K562 (cell line): ENCODE measurements at regions not wholly inside any gene's neighbourhood (a gene's known extent, or its start where the extent isn't known, plus 50 kb on each side); places are given as distances from the start of the nearest gene placed in this dataset.

Source experiments
- ATAC-seq: fragments of 200-7000 bp; cut with Tn5 transposase; 3 replicates; pipeline ENCODE4 v1.9.1; 2020; ENCODE audit warnings: moderate library complexity
- BruUV-seq: library from RNA; stranded (reverse); fragments of 400-500 nt; replicated peaks from 2 replicates; lab custom pipeline; 2021; lab: Mats Ljungman, UMichigan
- CTCF ChIA-PET: fragments of 300-600 bp; formaldehyde crosslinking; extraction: SDS; loops from one replicate; lab custom pipeline; 2021; ENCODE audit warnings: low intra/inter-chr PET ratio; lab: Yijun Ruan, JAX
- POLR2A ChIA-PET: fragments of 300-600, 350-650 bp; sonication (Branson Sonifier 250); formaldehyde crosslinking; extraction: SDS; loops from one replicate; lab custom pipeline; 2021; ENCODE audit warnings: antibody characterized with exemption, inconsistent platforms; lab: Yijun Ruan, JAX
- DNase-seq, 4 experiments: peaks; one replicate each; pipeline versions ENCODE4 v3.0.0 to v3.0.0-alpha.2; 2011 to 2018; ENCODE audit warnings: low spot score in 3 of 4, mixed read lengths in 3 of 4; ENCODE audit errors: extremely low read depth in 1 of 4
- FAIRE-seq: peaks from 2 replicates; lab custom pipeline; 2011; peaks lifted over from hg19 to GRCh38; lab: Jason Lieb, UNC
- H2AFZ ChIP-seq: 2 replicates; pipeline ENCODE4 v1.6.0; 2011; ENCODE audit warnings: low read depth, low read length, control low read depth, inconsistent platforms
- H3K27ac ChIP-seq: fragments of 200-600 bp; 3 replicates; pipeline ENCODE4 v1.8.0; 2011; ENCODE audit warnings: low read depth, mild to moderate bottlenecking, control low read depth, inconsistent platforms, low read length, moderate library complexity, mixed read lengths; ENCODE audit errors: extremely low read depth
- H3K27me3 ChIP-seq, 2 experiments: fragments of 300-600 bp in 1 of 2; 2 replicates in 1 of 2; 3 replicates in 1 of 2; pipeline versions ENCODE4 v1.6.0 to v1.8.0; 2011; ENCODE audit warnings: inconsistent platforms in 2 of 2, low read length in 2 of 2, mild to moderate bottlenecking in 1 of 2, mixed read lengths in 1 of 2, moderate library complexity in 1 of 2; ENCODE audit not compliant: control insufficient read depth in 2 of 2, insufficient read depth in 2 of 2
- H3K36me3 ChIP-seq: fragments of 300-600 bp; 3 replicates; pipeline ENCODE4 v1.8.0; 2011; ENCODE audit warnings: mild to moderate bottlenecking, low read length, inconsistent platforms; ENCODE audit not compliant: control insufficient read depth, insufficient read depth
- H3K4me1 ChIP-seq, 2 experiments: fragments of 200-600 bp in 1 of 2; replicated peaks in 1 of 2; 2 replicates in 1 of 2; 3 replicates in 1 of 2; pipeline versions ENCODE4 v1.5.1 to v1.8.0; 2011; ENCODE audit warnings: inconsistent platforms in 2 of 2, low read length in 2 of 2, mild to moderate bottlenecking in 1 of 2, mixed read lengths in 1 of 2, moderate library complexity in 1 of 2; ENCODE audit not compliant: control insufficient read depth in 2 of 2, insufficient read depth in 2 of 2
- H3K4me2 ChIP-seq: 2 replicates; pipeline ENCODE4 v1.6.1; 2011; ENCODE audit warnings: low read length, control low read depth, inconsistent platforms, mixed read lengths; ENCODE audit not compliant: insufficient read depth
- H3K4me3 ChIP-seq: fragments of 200-600 bp; sonication (generic), shearing (Covaris generic); 2 replicates; pipeline ENCODE4 v1.5.1; 2016; ENCODE audit warnings: control low read depth, inconsistent platforms
- H3K79me2 ChIP-seq: fragments of 200-600 bp; 3 replicates; pipeline ENCODE4 v1.8.0; 2011; ENCODE audit warnings: low read length, inconsistent platforms; ENCODE audit not compliant: control insufficient read depth, insufficient read depth
- H3K9ac ChIP-seq, 2 experiments: 2 replicates each; pipeline versions ENCODE4 v1.6.0 to v1.6.1; 2011; ENCODE audit warnings: low read depth in 2 of 2, low read length in 2 of 2, control low read depth in 1 of 2, inconsistent platforms in 1 of 2, mild to moderate bottlenecking in 1 of 2, mixed read lengths in 1 of 2; ENCODE audit not compliant: insufficient read depth in 1 of 2
- H3K9me1 ChIP-seq: one replicate; pipeline ENCODE4 v1.6.0; 2011; ENCODE audit warnings: inconsistent platforms, mild to moderate bottlenecking, low read length, moderate library complexity; ENCODE audit not compliant: control insufficient read depth, insufficient read depth
- H3K9me3 ChIP-seq: replicated peaks from 2 replicates; pipeline ENCODE4 v1.5.1; 2011; ENCODE audit warnings: low read depth, low read length, inconsistent platforms; ENCODE audit not compliant: control insufficient read depth, insufficient read depth
- H4K20me1 ChIP-seq: replicated peaks from 2 replicates; pipeline ENCODE4 v1.6.1; 2011; ENCODE audit warnings: low read length, inconsistent platforms, mixed read lengths; ENCODE audit not compliant: control insufficient read depth, insufficient read depth
- ARID1B ChIP-seq: fragments of 450-650 bp; IDR thresholded peaks from 2 replicates; pipeline ENCODE4 v1.6.1; 2016; ENCODE audit warnings: antibody characterized with exemption, mild to moderate bottlenecking, inconsistent platforms
- ARID3A ChIP-seq: IDR thresholded peaks from 2 replicates; pipeline ENCODE4 v1.6.1; 2012; ENCODE audit warnings: low read depth, low read length, improper control_type of control experiment, borderline replicate concordance
- ARNT ChIP-seq, 2 experiments: fragments of 450-650 bp; IDR thresholded peaks; 2 replicates each; pipeline ENCODE4 v1.6.1; 2016; ENCODE audit warnings: mild to moderate bottlenecking in 1 of 2
- BRD9 ChIP-seq: fragments of 450-650 bp; IDR thresholded peaks from 2 replicates; pipeline ENCODE4 v1.6.1; 2018; ENCODE audit warnings: low read depth; ENCODE audit not compliant: partially characterized antibody
- FIP1L1 ChIP-seq: fragments of 200-400 bp; formaldehyde crosslinking; IDR thresholded peaks from 2 replicates; pipeline ENCODE4 v1.6.1; 2018; ENCODE audit warnings: mild to moderate bottlenecking, low read depth, low read length; ENCODE audit not compliant: poor library complexity, severe bottlenecking
- NFYB ChIP-seq: IDR thresholded peaks from 2 replicates; pipeline ENCODE4 v1.6.1; 2011; ENCODE audit warnings: mild to moderate bottlenecking, moderate library complexity; ENCODE audit not compliant: insufficient read length; ENCODE audit errors: extremely low read depth
- POLR2A ChIP-seq: fragments of 450-650 bp; conservative IDR thresholded peaks from 2 replicates; pipeline ENCODE4 v1.6.1; 2016
- RCOR1 ChIP-seq, 2 experiments: IDR thresholded peaks; 2 replicates each; pipeline ENCODE4 v1.6.1; 2012; ENCODE audit warnings: low read depth in 2 of 2, low read length in 2 of 2, borderline replicate concordance in 1 of 2, improper control_type of control experiment in 1 of 2
- TSHZ1 ChIP-seq: fragments of 250-450 bp; sonication (Bioruptor Pico); IDR thresholded peaks from 2 replicates; pipeline ENCODE4 v1.4.0; 2020; ENCODE audit warnings: mild to moderate bottlenecking, moderate library complexity
- XRCC3 ChIP-seq: fragments of 450-650 bp; IDR thresholded peaks from 2 replicates; pipeline ENCODE4 v1.6.1; 2017; ENCODE audit warnings: mild to moderate bottlenecking, moderate library complexity
- ZNF140 ChIP-seq: fragments of 250-450 bp; sonication (Bioruptor Pico); IDR thresholded peaks from 2 replicates; pipeline ENCODE4 v1.8.0; 2021; ENCODE audit warnings: moderate library complexity, mild to moderate bottlenecking, inconsistent platforms
- ZNF174 ChIP-seq: fragments of 250-450 bp; sonication (Bioruptor Pico); IDR thresholded peaks from 2 replicates; pipeline ENCODE4 v1.4.0; 2020; ENCODE audit warnings: mild to moderate bottlenecking
- WGBS: fragments of 100-300 bp; shearing (Covaris generic); methylation state at CpG from one replicate; pipeline ENCODE4 v1.1.6; 2016; ENCODE audit warnings: low coverage, mixed read lengths; ENCODE audit not compliant: insufficient coverage; ENCODE audit errors: missing lambda C conversion rate; 5-methylcytosine and 5-hydroxymethylcytosine counted together
- in situ Hi-C: fragments of 300-500 bp; cut with MboI; formaldehyde crosslinking; loops from 4 replicates; pipeline ENCODE4 v1.15.0; 2018; ENCODE audit warnings: inconsistent platforms, mixed read lengths
- intact Hi-C: fragments of 100-400 bp; cut with micrococcal nuclease; formaldehyde crosslinking; loops from 2 replicates; pipeline ENCODE4 v1.14.2; 2022

- in situ Hi-C loops = loop anchor here (10.0 kb wide), 1 partner anchor 1904 kb away; no protein-coding TSS in a partner anchor
- peaks cover 4% of the 10 kb centered on the region; the same call in 1 of the 2 replicates for H4K20me1 ChIP-seq
- POLR2A ChIA-PET = interaction anchor here (1.0 kb wide), 1 partner anchor 27 kb away, joined by 3 read pairs; no protein-coding TSS in a partner anchor
- no peaks in the 10 kb centered on the region for H3K9me3 ChIP-seq
- DNase-seq (no peak), ATAC-seq (no peak), FAIRE-seq (no peak)
- no peak overlapping the region for H3K4me3 ChIP-seq
- BruUV-seq = no TSS peak
- H3K9me1 ChIP-seq = no peaks in the 10 kb centered on the region
- peaks cover 4 to 28% of the 10 kb centered on the region in 2 experiments; a peak in 3 of 5 replicates for H3K27me3 ChIP-seq
- H3K79me2 ChIP-seq = no peaks in the 10 kb centered on the region
- H2AFZ ChIP-seq = no peak overlapping the region
- intact Hi-C loops = no loop called here
- H3K36me3 ChIP-seq = no peaks in the 10 kb centered on the region
- TF ChIP-seq ARID3A (no peak), ARID1B (no peak), RCOR1 (IDR thresholded peaks at IDR 0.05; ENCODE audit: borderline replicate concordance in 1 of 2, low read depth in 2 of 2, low read length in 2 of 2) (no peak), ARNT (IDR thresholded peaks at IDR 0.05) (no peak), ZNF140 (no peak), FIP1L1 (no peak), POLR2A (no peak), TSHZ1 (CRISPR knock-in tag) (no peak), BRD9 (no peak), NFYB (no peak), XRCC3 (no peak), ZNF174 (no peak)
- H3K9ac ChIP-seq = no peak overlapping the region
- no peak overlapping the region for H3K4me2 ChIP-seq
- H3K27ac ChIP-seq = no peak overlapping the region
- peaks cover 0 to 7% of the 10 kb centered on the region in 2 experiments; a peak in 1 of 5 replicates for H3K4me1 ChIP-seq
- 0% methylated on average over 12 of the region's 13 CpGs for WGBS
- CTCF ChIA-PET = no interaction called here
Measured at GRCh38 chr17:72538901-72539352, 418.1 kb downstream of the SOX9 start.
